ENCODE measurements at regions not wholly inside any gene's neighbourhood (a gene's known extent, or its start where the extent isn't known, plus 50 kb on each side); places are given as distances from the start of the nearest gene placed in this dataset.

GRCh38 chr21:27061770-27062169, 94.9 kb upstream of the ADAMTS5 start:
- no peak for TF ChIP-seq POLR2A (IDR thresholded peaks at IDR 0.05)
- no peak for TF ChIP-seq CTCF (IDR thresholded peaks at IDR 0.05)
